ENCODE measurements at regions not wholly inside any gene's neighbourhood (a gene's known extent, or its start where the extent isn't known, plus 50 kb on each side); places are given as distances from the start of the nearest gene placed in this dataset.

DNA sequence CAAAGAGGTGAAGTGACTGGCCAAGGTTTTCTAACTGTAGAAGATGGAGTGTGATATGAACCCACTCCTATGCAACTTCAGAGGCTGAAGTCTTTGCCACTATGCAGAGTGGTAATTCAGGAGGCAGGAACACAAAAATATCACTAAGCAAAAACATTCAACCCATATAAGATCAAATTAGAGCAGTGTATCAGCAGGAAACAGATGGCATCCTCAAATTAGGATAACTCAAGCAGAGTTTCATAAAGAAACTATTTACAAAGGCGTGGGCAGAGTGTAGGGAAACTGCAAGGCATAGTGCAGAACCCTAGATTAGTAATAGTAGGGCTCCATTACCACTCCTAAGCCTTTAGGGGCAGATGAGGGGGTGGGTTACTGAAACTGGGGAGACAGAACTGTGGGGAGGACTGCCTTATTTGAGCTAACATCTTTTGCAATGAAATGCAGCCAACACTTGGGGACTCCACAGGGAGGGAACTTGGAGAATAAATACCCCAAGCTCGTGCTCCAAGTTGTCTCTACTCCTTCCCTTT lies 72.2 kb downstream of the PTTG1 start:
- TF ChIP-seq EZH2 (IDR thresholded peaks at IDR 0.05; ENCODE audit: insufficient read depth, low read length) (no peak), CTCF (IDR thresholded peaks at IDR 0.05; ENCODE audit: insufficient read depth, low read depth, low read length) (no peak)
- Histone ChIP-seq H3K79me2 (ENCODE audit: insufficient read depth, low read length) (no peaks in the 10 kb centered on the region), H3K4me1 (ENCODE audit: insufficient read depth, low read length) (no peaks in the 10 kb centered on the region), H4K20me1 (ENCODE audit: insufficient read depth, low read length) (no peaks in the 10 kb centered on the region), H3K4me3 (ENCODE audit: insufficient read depth, low read depth, low read length) (no peak overlapping the region), H2AFZ (ENCODE audit: low read depth, low read length) (no peak overlapping the region), H3K9me3 (ENCODE audit: insufficient read depth, low read depth, low read length) (no peaks in the 10 kb centered on the region), H3K36me3 (ENCODE audit: insufficient read depth, low read length) (no peaks in the 10 kb centered on the region), H3K27ac (ENCODE audit: low read depth, low read length) (no peak overlapping the region), H3K27me3 (ENCODE audit: insufficient read depth, low read length) (no peaks in the 10 kb centered on the region), H3K9ac (ENCODE audit: low read length) (no peak overlapping the region), H3K4me2 (ENCODE audit: low read length) (no peak overlapping the region)
- Mint-ChIP-seq H3K27me3 (ENCODE audit: low read depth, unreplicated experiment) (no peaks in the 10 kb centered on the region), H3K4me3 (ENCODE audit: unreplicated experiment) (no peak overlapping the region), H3K9me3 (ENCODE audit: unreplicated experiment) (no peaks in the 10 kb centered on the region), H3K36me3 (ENCODE audit: low read depth, unreplicated experiment) (no peaks in the 10 kb centered on the region), H3K27ac (ENCODE audit: unreplicated experiment) (no peak overlapping the region), H3K4me1 (ENCODE audit: low read depth, unreplicated experiment) (peaks cover 6% of the 10 kb centered on the region)
- no peak for FAIRE-seq
- no peak for DNase-seq (ENCODE audit: low read depth)

- H3K27me3 Mint-ChIP-seq (ENCODE audit: low read depth, unreplicated experiment) = no peaks in the 10 kb centered on the region
- H3K79me2 ChIP-seq (ENCODE audit: insufficient read depth, low read length) = no peaks in the 10 kb centered on the region
- H3K36me3 ChIP-seq (ENCODE audit: insufficient read depth, low read length) = no peaks in the 10 kb centered on the region
- DNase-seq (ENCODE audit: low read depth) (no peak), FAIRE-seq (no peak)
- H3K27ac Mint-ChIP-seq (ENCODE audit: unreplicated experiment) = no peak overlapping the region
- no peaks in the 10 kb centered on the region for H3K9me3 Mint-ChIP-seq (ENCODE audit: unreplicated experiment)
- H3K4me2 ChIP-seq (ENCODE audit: low read length) = no peak overlapping the region
- no peaks in the 10 kb centered on the region for H3K36me3 Mint-ChIP-seq (ENCODE audit: low read depth, unreplicated experiment)
- peaks cover 6% of the 10 kb centered on the region for H3K4me1 Mint-ChIP-seq (ENCODE audit: low read depth, unreplicated experiment)
- H3K4me3 ChIP-seq (ENCODE audit: insufficient read depth, low read depth, low read length) = no peak overlapping the region
- H3K4me1 ChIP-seq (ENCODE audit: insufficient read depth, low read length) = no peaks in the 10 kb centered on the region
- H3K27ac ChIP-seq (ENCODE audit: low read depth, low read length) = no peak overlapping the region
- H3K9me3 ChIP-seq (ENCODE audit: insufficient read depth, low read depth, low read length) = no peaks in the 10 kb centered on the region
- H4K20me1 ChIP-seq (ENCODE audit: insufficient read depth, low read length) = no peaks in the 10 kb centered on the region
- no peak overlapping the region for H3K4me3 Mint-ChIP-seq (ENCODE audit: unreplicated experiment)
- H3K9ac ChIP-seq (ENCODE audit: low read length) = no peak overlapping the region
- TF ChIP-seq EZH2 (IDR thresholded peaks at IDR 0.05; ENCODE audit: insufficient read depth, low read length) (no peak), CTCF (IDR thresholded peaks at IDR 0.05; ENCODE audit: insufficient read depth, low read depth, low read length) (no peak)
- no peak overlapping the region for H2AFZ ChIP-seq (ENCODE audit: low read depth, low read length)
- no peaks in the 10 kb centered on the region for H3K27me3 ChIP-seq (ENCODE audit: insufficient read depth, low read length)
Measured at GRCh38 chr5:160494451-160494850, 72.8 kb downstream of the PTTG1 start.

DNA sequence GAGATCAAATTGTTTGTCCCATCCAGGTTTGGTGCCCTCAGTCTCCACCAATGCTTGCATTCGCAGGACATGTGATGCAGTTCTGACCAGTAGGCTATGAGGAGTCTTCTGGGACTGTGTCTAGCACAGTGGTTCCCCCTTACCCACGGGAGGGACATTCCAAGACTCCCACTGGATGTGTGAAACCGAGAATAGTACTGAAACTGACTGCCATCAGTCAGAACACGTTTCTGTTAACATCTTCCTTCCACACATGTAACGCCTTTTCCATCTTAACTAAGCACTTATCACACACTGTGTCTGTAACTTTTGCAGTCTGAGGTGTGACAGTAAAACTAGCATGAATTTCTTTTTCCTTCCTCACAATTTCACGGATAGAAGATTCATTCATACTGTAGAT lies 74.7 kb downstream of the PTTG1 start:
- Histone ChIP-seq H3K27me3 (ENCODE audit: insufficient read depth, low read length) (no peaks in the 10 kb centered on the region), H3K4me3 (ENCODE audit: insufficient read depth, low read depth, low read length) (no peak overlapping the region), H3K9ac (ENCODE audit: low read length) (no peak overlapping the region), H3K27ac (ENCODE audit: low read depth, low read length) (no peak overlapping the region), H3K4me1 (ENCODE audit: insufficient read depth, low read length) (no peaks in the 10 kb centered on the region), H4K20me1 (ENCODE audit: insufficient read depth, low read length) (no peaks in the 10 kb centered on the region), H3K79me2 (ENCODE audit: insufficient read depth, low read length) (no peaks in the 10 kb centered on the region), H3K36me3 (ENCODE audit: insufficient read depth, low read length) (no peaks in the 10 kb centered on the region), H3K4me2 (ENCODE audit: low read length) (no peak overlapping the region), H3K9me3 (ENCODE audit: insufficient read depth, low read depth, low read length) (no peaks in the 10 kb centered on the region), H2AFZ (ENCODE audit: low read depth, low read length) (no peak overlapping the region)
- Mint-ChIP-seq H3K27ac (ENCODE audit: unreplicated experiment) (no peak overlapping the region), H3K36me3 (ENCODE audit: low read depth, unreplicated experiment) (no peaks in the 10 kb centered on the region), H3K4me1 (ENCODE audit: low read depth, unreplicated experiment) (peaks cover 6% of the 10 kb centered on the region), H3K9me3 (ENCODE audit: unreplicated experiment) (no peaks in the 10 kb centered on the region), H3K4me3 (ENCODE audit: unreplicated experiment) (no peak overlapping the region), H3K27me3 (ENCODE audit: low read depth, unreplicated experiment) (no peaks in the 10 kb centered on the region)
- FAIRE-seq (no peak), DNase-seq (ENCODE audit: low read depth) (no peak)
- TF ChIP-seq EZH2 (IDR thresholded peaks at IDR 0.05; ENCODE audit: insufficient read depth, low read length) (no peak), CTCF (IDR thresholded peaks at IDR 0.05; ENCODE audit: insufficient read depth, low read depth, low read length) (no peak)

Data from astrocyte (in vitro differentiated cells and primary cell).